Left lobe of liver (tissue), 2 donors: ENCODE measurements at regions not wholly inside any gene's neighbourhood (a gene's known extent, or its start where the extent isn't known, plus 50 kb on each side); places are given as distances from the start of the nearest gene placed in this dataset.
"Not testable (repeated sequence)": the region's sequence is repeated elsewhere in the genome, so short reads cannot be mapped to it uniquely, and the experiment has no call there.

Source experiments
- ATAC-seq: fragments of 200-7000 bp; cut with Tn5 transposase; one replicate; pipeline ENCODE4 v1.9.1; 2020; ENCODE audit warnings: mild to moderate bottlenecking, moderate library complexity
- DNase-seq: peaks from one replicate; pipeline ENCODE4 v3.0.0-alpha.2; 2020; ENCODE audit warnings: low spot score
- donor health status: DM: no; HTN: no; CAD: no; lungs with moderate emphysema.
- donor health status: DM: no; HTN: yes; CAD: no.

- no peak for ATAC-seq
- DNase-seq = no peak
Observed at GRCh38 chr5:56632199-56632598, 183.2 kb upstream of the MAP3K1 start.

DNA sequence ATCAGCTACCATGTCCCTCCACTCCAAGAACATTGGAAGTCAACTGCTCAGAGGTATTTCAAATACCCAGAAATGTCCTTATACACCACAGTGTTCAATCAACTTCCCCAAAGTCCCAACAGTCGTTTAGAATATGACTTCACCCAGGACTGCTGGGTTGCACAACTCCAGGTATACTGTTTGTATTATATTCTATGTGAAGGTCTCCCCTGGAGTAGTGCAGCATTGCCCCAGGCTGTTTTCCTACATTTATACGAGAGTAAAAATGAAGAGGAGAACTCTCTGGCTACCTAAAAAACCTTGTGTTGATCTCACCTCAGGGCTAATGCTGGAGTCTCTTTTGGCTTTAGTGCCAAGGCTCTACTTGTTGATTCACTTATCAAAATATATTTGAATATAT is 183.6 kb upstream of the MAP3K1 start:
- DNase-seq (no peak), ATAC-seq (no peak)

DNA sequence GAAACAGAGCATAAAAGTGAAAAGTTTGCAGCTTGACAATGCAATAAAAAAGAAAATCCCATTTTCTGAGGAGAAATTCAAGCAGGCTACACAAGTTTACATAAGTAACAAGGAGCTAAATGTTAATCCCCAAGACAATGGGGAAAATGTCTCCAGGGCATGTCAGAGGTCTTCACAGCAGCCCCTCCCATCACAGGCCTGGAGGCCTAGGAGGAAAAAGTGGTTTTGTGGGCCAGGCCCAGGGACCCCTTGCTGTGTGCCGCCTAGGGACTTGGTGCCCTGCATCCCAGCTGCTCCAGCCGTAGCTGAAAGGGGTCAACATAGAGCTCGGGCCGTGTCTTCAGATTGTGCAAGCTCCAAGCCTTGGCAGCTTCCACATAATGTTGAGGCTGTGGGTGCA is 186.7 kb upstream of the MAP3K1 start:
- DNase-seq, ATAC-seq: not testable (repeated sequence)

DNA sequence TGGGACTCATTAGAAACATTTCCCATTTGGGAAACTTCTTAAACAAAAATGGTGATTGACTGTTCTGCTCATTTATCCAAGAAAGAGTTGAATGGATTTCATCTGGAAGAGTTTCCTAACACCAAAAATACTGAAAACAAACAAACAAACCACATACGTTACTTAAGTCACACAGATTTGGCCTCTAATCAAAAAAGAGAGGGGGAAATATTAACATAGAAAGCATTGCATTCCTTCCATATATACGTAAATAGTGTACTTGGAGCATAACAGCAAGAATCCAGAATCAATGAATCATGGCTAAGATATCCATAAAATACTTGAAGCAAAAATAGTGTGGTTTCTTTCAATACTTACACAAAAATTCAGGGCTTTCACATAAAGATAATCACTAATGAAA is 189.8 kb upstream of the MAP3K1 start:
- ATAC-seq (no peak), DNase-seq (no peak)

DNA sequence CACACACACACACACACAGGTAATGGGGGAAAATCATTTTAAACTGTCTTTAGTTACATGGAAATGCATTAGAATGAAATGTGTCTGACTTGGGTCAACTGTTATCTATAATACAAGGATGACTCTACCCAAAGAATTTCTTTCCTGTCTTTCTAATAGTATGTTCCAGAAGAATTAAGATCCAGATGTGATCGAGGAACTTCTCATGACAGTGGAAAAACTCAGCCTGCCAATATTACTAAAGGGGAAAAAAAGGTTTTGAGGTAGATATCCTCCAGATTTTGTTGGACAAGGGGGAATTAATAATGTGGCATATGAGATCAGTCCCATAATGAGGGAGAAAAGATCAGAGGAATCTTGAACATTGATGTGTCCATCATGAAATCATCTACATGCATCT is 190.6 kb upstream of the MAP3K1 start:
- ATAC-seq (no peak), DNase-seq (no peak)

DNA sequence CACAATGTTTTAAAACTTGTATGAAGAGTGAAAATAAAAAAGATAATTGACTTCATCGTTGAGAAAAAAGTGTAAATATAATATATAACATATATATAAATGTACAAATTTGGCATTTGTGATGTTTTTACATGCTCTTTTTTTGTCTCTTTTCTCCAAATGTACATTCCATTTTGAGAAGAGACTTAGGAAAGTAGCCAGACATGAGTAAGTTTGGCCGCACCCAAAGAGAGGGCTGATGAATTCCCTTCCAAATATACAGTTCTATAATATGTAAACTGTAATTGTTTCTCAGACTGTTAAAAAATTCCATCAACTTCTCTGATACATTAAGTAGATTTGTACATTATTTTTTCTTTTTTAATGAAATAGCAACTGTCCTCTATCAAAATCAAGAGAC is 193.2 kb upstream of the MAP3K1 start:
- ATAC-seq = no peak
- no peak for DNase-seq

DNA sequence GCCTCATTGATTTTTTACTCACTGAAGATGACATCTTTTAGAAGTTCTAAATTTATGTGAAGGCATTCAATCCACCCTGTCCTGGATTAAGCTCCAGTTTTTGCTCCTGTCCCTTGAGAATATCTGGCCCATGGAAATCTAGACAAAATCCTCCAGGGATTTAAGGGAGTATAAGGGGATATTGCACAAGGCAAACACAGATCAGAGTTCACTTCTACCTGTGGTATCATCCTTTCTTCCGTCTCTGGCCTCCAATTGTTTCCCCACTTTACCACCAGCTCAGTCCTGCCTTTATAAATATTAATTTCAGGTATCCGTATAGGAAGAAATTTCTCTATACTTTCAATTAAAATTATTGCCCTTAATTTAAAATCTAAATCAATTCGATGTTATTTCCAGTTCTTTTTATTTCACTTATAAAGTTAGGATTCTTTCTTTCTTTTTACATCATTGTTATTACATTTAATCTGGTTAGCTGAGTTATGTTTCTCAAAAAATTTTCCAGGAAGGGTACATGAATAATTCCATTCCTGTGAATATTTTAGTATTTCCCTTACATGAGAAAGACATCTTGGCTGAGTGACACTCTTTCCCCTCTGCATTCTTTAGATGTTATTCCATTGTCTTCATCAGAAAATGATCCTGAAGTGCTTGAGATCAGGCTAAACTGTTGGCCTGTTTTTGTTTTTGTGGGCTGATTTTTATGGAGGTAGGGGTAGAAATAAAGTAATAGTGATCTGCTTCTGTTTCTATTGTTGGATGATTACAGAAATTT is 194.3 kb upstream of the MAP3K1 start:
- DNase-seq (no peak), ATAC-seq (no peak)

DNA sequence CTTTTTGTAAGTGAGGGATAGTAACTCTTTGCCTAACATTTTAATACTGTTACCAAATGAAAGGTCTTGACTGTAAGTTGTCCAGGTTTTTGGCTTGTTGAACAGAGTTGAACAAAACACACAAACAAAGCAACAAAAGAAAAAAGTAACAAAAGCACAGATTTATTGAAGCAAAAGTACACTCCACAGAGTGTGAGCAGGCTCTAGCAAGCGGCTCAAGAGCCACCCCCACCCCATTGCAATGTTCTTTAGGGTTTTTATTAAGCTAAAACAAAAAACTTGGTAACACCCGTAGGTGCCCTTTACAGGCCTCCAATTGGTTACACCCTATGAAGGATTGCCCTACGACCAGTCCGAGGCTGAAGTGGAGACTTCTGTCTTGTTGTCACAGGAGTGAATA is 197.4 kb upstream of the MAP3K1 start:
- DNase-seq (no peak), ATAC-seq (no peak)

DNA sequence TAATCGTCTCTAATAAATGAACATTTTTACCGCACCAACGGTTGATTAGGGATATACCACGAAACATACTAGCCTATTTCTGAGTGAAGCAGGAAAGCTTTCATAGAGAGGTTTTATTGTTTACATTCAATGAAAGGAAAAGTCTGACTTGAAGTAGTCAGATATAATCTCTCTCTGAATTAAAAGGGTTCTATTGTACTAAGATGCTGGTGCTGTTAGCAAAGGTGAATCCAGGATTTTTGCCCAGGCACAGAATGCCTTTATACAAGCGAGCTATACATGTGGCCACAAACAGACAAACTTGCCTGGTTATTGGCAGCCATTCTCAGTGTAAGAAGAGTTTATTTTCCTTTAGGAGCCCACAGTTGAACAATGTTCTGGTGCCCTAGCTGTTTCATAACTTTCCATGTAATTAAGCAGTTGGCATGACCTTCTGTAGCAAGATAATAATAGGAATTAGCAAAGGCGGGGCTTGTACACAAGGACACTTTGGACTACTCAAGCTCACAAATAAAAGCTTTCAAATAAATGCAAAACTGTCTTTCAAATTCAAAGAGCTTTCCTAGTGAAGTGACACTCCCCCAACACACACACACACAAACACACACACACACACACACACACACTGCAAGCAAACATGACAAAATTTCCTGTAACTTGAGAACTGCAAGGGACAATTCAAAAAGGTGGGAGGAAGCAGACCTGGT is 198.7 kb upstream of the MAP3K1 start:
- ATAC-seq (no peak), DNase-seq (no peak)

GRCh38 chr5:56615361-56616153 is 199.8 kb upstream of the MAP3K1 start:
- ATAC-seq = no peak
- no peak for DNase-seq

DNA sequence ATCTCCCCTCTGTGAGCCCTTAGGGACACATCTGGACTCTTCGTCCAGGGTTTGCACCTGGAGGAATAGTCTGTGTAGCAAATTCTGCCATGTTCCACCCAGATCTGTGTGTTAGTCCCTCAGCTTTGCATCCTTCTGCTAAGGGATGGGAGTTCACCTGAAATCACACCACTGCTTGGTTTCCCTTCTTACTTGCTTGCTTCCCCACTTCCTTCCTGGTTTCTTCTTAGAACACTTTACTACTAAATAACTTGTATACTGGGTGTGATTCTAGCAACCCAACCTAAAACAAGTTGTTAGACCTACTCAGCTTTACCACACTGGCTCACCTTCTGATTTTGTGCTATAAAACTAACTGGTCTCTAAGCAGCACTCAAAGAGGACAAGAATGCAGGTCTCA is 202.6 kb upstream of the MAP3K1 start:
- no peak for ATAC-seq
- no peak for DNase-seq

DNA sequence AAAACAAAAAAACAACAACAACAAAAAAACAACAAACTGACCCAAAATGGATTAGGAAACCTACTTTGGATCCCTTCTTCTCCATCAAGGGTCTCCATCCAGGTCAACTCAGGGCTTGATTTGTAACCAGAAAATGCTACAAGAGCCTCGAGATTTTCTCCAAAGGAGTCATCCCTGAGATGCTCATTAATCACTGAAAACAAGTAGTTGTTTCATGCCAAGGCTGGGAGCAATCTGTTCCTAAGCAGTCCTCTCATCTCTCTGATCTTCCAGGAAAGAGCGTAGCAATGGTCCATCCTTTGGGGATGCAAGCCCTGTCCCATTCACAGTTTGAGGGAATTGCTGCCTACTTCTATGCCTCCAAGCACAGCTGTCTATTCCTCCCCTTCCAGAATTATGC is 203.0 kb upstream of the MAP3K1 start:
- ATAC-seq (no peak), DNase-seq (no peak)

DNA sequence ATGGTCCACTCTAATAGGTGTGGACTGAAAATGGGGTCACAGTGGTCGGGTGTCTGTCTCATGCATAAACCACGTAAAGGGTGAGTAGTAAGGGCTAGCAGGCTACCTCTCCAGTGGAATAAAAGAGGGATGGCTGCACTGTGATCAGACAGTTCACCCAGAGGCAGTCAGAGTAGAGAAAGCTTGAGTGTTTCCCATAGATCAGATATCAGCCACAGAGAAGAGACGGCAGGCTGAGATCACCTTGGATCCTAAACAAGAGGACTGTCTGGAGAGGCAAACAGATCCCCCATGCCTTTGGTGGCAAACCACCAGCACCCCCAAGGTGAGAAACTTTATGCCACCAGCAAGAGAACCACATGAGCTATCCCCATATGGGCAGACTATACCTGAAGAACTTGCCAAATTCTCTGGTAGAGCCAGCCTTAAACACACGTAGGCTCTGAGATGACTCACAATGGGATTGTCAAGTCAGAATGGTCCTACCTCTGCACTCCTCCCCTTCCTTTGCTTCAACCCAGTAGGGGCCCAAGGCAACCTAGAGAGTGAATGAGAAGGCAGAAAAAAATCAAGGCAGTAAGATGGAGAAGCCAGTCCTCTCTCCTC is 205.2 kb upstream of the MAP3K1 start:
- DNase-seq (no peak), ATAC-seq (no peak)

- ATAC-seq = no peak
- no peak for DNase-seq
Observed at GRCh38 chr5:56608217-56608925, 207.0 kb upstream of the MAP3K1 start.

- DNase-seq (no peak), ATAC-seq (no peak)
Observed at GRCh38 chr5:56607551-56607950, 207.8 kb upstream of the MAP3K1 start.

GRCh38 chr5:56607074-56607473 is 208.3 kb upstream of the MAP3K1 start:
- ATAC-seq (no peak), DNase-seq (no peak)

- no peak for DNase-seq
- no peak for ATAC-seq
Observed at GRCh38 chr5:56606192-56606591, 209.2 kb upstream of the MAP3K1 start.

GRCh38 chr5:56605231-56605630 is 210.1 kb upstream of the MAP3K1 start:
- no peak for DNase-seq
- no peak for ATAC-seq

GRCh38 chr5:56601641-56602071 is 213.7 kb upstream of the MAP3K1 start:
- no peak for ATAC-seq

DNA sequence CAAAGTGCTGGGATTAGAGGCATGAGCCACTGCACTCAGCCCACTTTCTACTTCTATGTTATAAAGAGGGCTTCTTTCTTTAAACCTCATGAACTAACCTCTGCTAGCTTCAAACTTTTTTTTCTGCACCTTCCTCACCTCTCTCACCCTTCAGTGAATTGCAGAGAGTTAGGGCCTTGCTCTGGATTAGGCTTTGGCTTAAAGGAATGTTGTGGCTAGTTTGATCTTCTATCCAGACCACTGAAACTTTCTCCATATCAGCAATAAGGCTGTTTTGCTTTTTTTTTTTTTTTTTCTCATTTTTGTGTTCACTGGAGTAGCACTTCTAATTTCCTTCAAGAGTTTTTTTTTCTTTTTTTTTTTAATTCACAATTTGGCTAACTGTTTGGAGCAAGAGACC is 216.4 kb upstream of the MAP3K1 start:
- no peak for ATAC-seq
- DNase-seq = no peak

More at GRCh38 chr5:56601641-56602071, 213.7 kb upstream of the MAP3K1 start:
- DNase-seq = no peak

GRCh38 chr5:56596155-56596554 is 219.2 kb upstream of the MAP3K1 start:
- ATAC-seq (no peak), DNase-seq (no peak)
